Stomach (tissue), 8 donors: ENCODE measurements at regions not wholly inside any gene's neighbourhood (a gene's known extent, or its start where the extent isn't known, plus 50 kb on each side); places are given as distances from the start of the nearest gene placed in this dataset.

ENCODE experiments used
- DNase-seq, 2 donors: peaks; one replicate each; pipeline versions ENCODE4 v3.0.0 to v3.0.0-alpha.2; 2013 to 2019
- H3K27ac ChIP-seq, 5 donors: fragments of 200-600 bp in 4 of 5; sonication (generic) in 4 of 5; one replicate each; pipeline ENCODE4 v1.5.1; 2013 to 2019; ENCODE audit warnings: mild to moderate bottlenecking in 1 of 5, moderate library complexity in 1 of 5
- H3K27me3 ChIP-seq, 3 donors: fragments of 200-600 bp; sonication (generic); one replicate each; pipeline ENCODE4 v1.5.1; 2017 to 2019; ENCODE audit warnings: mixed run types in 1 of 3
- H3K36me3 ChIP-seq, 4 donors: fragments of 200-600 bp; sonication (generic); 1 replicate in 3 of 4; 2 replicates in 1 of 4; pipeline ENCODE4 v1.5.1; 2016 to 2019
- H3K4me1 ChIP-seq, 4 donors: fragments of 200-600 bp; sonication (generic); one replicate each; pipeline ENCODE4 v1.5.1; 2016 to 2019
- H3K4me3 ChIP-seq, 4 donors: fragments of 200-600 bp; sonication (generic) in 3 of 4; one replicate each; pipeline ENCODE4 v1.5.1; 2016 to 2019; ENCODE audit warnings: mild to moderate bottlenecking in 1 of 4
- H3K9me3 ChIP-seq, 4 donors: fragments of 200-600 bp; sonication (generic); one replicate each; pipeline ENCODE4 v1.5.1; 2016 to 2019
- EP300 ChIP-seq: sonication (generic); formaldehyde crosslinking; IDR thresholded peaks from one replicate; pipeline ENCODE4 v1.6.1; 2017; ENCODE audit warnings: antibody characterized with exemption
- POLR2A ChIP-seq, 4 donors: fragments of 450-650 bp; IDR thresholded peaks; one replicate each; pipeline ENCODE4 v1.6.1; 2016; ENCODE audit warnings: antibody characterized with exemption in 4 of 4, control low read depth in 2 of 4, mild to moderate bottlenecking in 1 of 4, moderate library complexity in 1 of 4
- POLR2AphosphoS5 ChIP-seq, 3 donors: sonication (generic); formaldehyde crosslinking; IDR thresholded peaks; one replicate each; pipeline ENCODE4 v1.6.1; 2016; ENCODE audit warnings: antibody characterized with exemption in 3 of 3
- WGBS, 5 donors: extraction: QIAGEN DNeasy Blood & Tissue Kit in 3 of 5; methylation state at CpG; one replicate each; pipeline versions ENCODE4 v1.1.5 to v1.1.7; 2013 to 2018; 5-methylcytosine and 5-hydroxymethylcytosine counted together
- intact Hi-C: fragments of 100-400 bp; cut with DNase I; formaldehyde crosslinking; loops from one replicate; pipeline ENCODE4 v1.15.1; 2023; ENCODE audit warnings: low total_unique reads
- TF ChIP-seq, protein P1 (sequence below), 7 experiments: fragments of 450-650 bp in 4 of 7; fragments of 200-600 bp in 3 of 7; sonication (generic) in 3 of 7; IDR thresholded peaks; one replicate each; pipeline ENCODE4 v1.5.1; 2016 to 2019; ENCODE audit warnings: antibody characterized with exemption in 7 of 7, control low read depth in 2 of 7, mild to moderate bottlenecking in 1 of 7
- donor health status: healthy with polysubstance abuse.
- donor health status: Bipolar disorder and iron deficiency.
- donor health status: healthy.

DNA sequence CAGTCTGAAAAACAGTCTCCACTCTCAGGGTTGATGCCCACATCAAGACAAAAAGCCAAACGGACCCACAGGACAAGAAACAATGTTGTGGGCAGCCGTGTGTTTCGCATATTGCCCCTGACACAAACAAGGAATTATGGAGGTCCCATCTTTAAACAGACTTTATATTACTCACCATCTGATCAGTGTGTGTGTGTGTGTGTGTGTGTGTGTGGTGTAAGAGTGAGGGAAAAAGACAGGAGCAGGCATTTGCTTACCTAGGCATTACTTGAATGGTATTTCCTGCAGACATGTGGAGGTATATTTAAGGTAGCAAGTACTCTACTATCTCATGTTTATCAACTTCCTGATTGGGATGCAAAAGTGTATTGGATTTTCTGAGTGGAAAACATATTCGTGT is 136.3 kb downstream of the TMCO5A start:
- Histone ChIP-seq H3K27me3 (no peaks in the 10 kb centered on the region), H3K9me3 (no peaks in the 10 kb centered on the region), H3K27ac (peak overlapping the region in 3 of 5 donors; percentile 22 to 93 (median 81)), H3K4me1 (peaks cover 27 to 53% (median 38%) of the 10 kb centered on the region in 4 donors), H3K4me3 (no peak overlapping the region), H3K36me3 (no peaks in the 10 kb centered on the region)
- TF ChIP-seq POLR2A (IDR thresholded peaks at IDR 0.05) (no peak), POLR2AphosphoS5 (IDR thresholded peaks at IDR 0.05) (no peak), EP300 (no peak)
- TF ChIP-seq, protein P1, sequence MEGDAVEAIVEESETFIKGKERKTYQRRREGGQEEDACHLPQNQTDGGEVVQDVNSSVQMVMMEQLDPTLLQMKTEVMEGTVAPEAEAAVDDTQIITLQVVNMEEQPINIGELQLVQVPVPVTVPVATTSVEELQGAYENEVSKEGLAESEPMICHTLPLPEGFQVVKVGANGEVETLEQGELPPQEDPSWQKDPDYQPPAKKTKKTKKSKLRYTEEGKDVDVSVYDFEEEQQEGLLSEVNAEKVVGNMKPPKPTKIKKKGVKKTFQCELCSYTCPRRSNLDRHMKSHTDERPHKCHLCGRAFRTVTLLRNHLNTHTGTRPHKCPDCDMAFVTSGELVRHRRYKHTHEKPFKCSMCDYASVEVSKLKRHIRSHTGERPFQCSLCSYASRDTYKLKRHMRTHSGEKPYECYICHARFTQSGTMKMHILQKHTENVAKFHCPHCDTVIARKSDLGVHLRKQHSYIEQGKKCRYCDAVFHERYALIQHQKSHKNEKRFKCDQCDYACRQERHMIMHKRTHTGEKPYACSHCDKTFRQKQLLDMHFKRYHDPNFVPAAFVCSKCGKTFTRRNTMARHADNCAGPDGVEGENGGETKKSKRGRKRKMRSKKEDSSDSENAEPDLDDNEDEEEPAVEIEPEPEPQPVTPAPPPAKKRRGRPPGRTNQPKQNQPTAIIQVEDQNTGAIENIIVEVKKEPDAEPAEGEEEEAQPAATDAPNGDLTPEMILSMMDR (IDR thresholded peaks at IDR 0.05): no peak
- DNase-seq: no peak
- intact Hi-C loops: no loop called here
- 80 to 86% (median 83%) methylated on average over 4 of the region's 4 CpGs for WGBS, 5 donors

DNA sequence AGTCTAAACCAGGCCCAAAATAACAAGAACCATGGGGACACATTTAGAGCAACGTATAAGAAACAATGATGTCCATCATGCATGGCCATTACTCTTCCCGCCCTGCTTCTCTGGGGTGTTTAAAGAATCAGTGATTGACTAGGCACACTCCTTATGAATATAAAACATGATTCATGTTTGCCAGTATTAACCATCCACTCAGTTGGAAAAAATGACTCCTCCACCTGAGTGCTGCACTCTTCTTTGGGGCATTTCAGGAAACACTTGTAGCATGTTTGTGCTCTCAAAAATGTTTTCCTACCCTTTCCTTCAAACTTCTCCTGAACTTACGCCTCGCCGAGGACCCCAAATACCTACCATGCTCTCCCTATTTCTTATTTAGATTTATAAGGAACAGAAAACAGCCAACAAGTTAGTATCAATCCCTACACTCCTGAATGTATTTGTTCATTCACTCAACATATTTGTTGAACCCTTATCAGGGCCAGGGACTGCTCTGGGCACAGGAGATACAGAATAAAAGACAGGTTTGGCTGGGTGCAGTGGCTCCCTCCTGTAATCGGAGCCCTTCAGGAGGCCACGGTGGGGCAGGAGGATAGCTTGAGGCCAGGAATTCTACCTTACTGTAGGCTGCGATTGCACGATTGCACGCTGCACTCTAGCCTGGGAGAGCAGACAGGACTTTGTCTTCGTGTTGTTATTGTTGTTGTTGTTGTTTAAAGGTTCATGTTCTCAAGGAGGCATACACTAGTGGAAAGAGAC is 137.0 kb downstream of the TMCO5A start:
- H3K27me3 ChIP-seq: no peaks in the 10 kb centered on the region
- peaks cover 27 to 53% (median 38%) of the 10 kb centered on the region in 4 donors for H3K4me1 ChIP-seq
- intact Hi-C loops: no loop called here
- DNase-seq: peak in 1 of 2 donors; percentile 27
- H3K27ac ChIP-seq: peak overlapping the region; percentile 70 to 93 (median 86)
- H3K36me3 ChIP-seq: no peaks in the 10 kb centered on the region
- H3K9me3 ChIP-seq: no peaks in the 10 kb centered on the region
- WGBS, 5 donors: 43 to 74% (median 66%) methylated on average over 11 of the region's 11 CpGs
- TF ChIP-seq EP300: no peak
- TF ChIP-seq, protein P1 (IDR thresholded peaks at IDR 0.05): no peak
- no peak for TF ChIP-seq POLR2A (IDR thresholded peaks at IDR 0.05)
- no peak for TF ChIP-seq POLR2AphosphoS5 (IDR thresholded peaks at IDR 0.05)
- H3K4me3 ChIP-seq: no peak overlapping the region

DNA sequence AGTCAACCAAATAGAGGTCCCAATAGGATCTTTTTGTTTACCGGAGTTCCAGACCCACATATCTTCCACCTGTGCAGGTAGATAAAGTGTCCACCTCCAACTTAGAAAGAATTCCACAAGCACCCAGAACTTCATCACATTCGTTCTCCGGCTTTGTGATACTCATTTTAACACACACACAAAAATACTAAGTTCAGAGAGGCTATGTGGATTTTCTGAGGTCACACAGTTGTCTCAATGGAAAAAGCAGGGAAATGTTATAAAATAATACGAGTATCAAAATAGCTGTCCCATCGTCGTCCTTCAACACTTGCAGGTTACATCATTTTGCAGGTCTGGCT is 137.5 kb downstream of the TMCO5A start:
- intact Hi-C loops: no loop called here
- no peak for DNase-seq
- Histone ChIP-seq H3K4me1 (peaks cover 27 to 53% (median 38%) of the 10 kb centered on the region in 4 donors), H3K36me3 (no peaks in the 10 kb centered on the region), H3K4me3 (peak overlapping the region; percentile 49 to 55 (median 50)), H3K27me3 (no peaks in the 10 kb centered on the region), H3K9me3 (no peaks in the 10 kb centered on the region), H3K27ac (peak overlapping the region; percentile 81 to 93 (median 86))
- TF ChIP-seq EP300 (no peak), POLR2AphosphoS5 (IDR thresholded peaks at IDR 0.05) (no peak), POLR2A (IDR thresholded peaks at IDR 0.05) (no peak)
- TF ChIP-seq, protein P1 (IDR thresholded peaks at IDR 0.05): no peak
- 23 to 44% (median 40%) methylated on average over 6 of the region's 6 CpGs for WGBS, 5 donors

DNA sequence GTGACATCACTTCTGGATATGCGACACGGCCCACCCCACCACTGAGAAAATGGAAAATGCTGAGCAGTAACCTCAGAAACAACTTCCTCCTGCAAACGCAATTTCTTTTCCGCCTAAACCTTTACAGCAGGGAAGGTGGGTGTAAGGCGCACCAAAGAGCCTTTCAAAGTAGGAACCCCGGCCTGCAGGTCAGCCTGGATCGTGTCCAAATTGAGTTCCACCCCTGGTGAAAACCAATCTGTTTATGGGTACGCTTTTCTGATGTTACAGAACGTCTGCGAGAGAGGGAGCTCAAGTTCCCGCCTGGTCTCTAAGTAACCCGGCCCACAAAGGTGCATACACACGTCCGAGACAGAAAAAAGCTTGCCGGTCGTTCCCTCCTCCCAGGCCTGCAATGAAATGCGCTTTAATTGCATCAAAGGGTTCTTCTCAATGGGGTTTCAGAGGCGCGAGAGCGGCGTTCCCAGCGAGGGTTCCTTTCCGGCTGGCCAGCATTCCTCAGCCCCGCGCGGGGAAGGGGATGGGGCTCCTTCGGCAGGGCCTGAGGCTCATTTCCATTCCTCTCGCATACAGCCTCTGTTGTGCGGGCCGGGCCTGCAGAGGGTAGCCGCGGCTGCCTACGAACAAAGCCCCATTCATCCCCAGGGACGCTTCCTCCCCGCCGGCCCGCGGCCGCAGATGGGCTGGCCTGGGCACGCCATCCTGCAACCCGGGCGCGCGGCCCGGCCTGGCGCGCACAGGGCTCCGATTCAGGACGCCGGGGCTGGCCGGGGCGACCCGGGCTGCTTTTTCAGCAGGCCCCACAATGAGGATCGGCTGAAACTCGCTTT is 138.1 kb downstream of the TMCO5A start:
- no peaks in the 10 kb centered on the region for H3K36me3 ChIP-seq
- TF ChIP-seq POLR2A (IDR thresholded peaks at IDR 0.05) (no peak), POLR2AphosphoS5 (IDR thresholded peaks at IDR 0.05) (peak in 1 of 3 donors; percentile 23), EP300 (no peak)
- TF ChIP-seq, protein P1 (IDR thresholded peaks at IDR 0.05): peak in 1 of 7 experiments; percentile 8
- H3K27me3 ChIP-seq: no peaks in the 10 kb centered on the region
- intact Hi-C loops: no loop called here
- H3K4me1 ChIP-seq: peaks cover 27 to 53% (median 38%) of the 10 kb centered on the region in 4 donors
- peak overlapping the region; percentile 81 to 93 (median 86) for H3K27ac ChIP-seq
- no peaks in the 10 kb centered on the region for H3K9me3 ChIP-seq
- 0 to 3% (median 1%) methylated on average over 26 to 55 of the region's 55 CpGs for WGBS, 5 donors
- peak; percentile 57 to 91 for DNase-seq
- H3K4me3 ChIP-seq: peak overlapping the region; percentile 49 to 55 (median 50)
